HUDEP-2 (cell line): ENCODE measurements at regions not wholly inside any gene's neighbourhood (a gene's known extent, or its start where the extent isn't known, plus 50 kb on each side); places are given as distances from the start of the nearest gene placed in this dataset.
"Not testable (repeated sequence)": the region's sequence is repeated elsewhere in the genome, so short reads cannot be mapped to it uniquely, and the experiment has no call there.

Source experiments
- DNase-seq, 76 experiments: peaks; one replicate each; lab custom pipeline; 2025; ENCODE audit not compliant: unreplicated experiment in 76 of 76; lab: John Stamatoyannopoulos, UW

- DNase-seq, result no peak
Observed at GRCh38 chr3:117837391-117837790, 1127.8 kb downstream of the TUSC7 start.

- no peak for DNase-seq
Observed at GRCh38 chr3:117842086-117842485, 1132.5 kb downstream of the TUSC7 start.

- DNase-seq, result no peak
Observed at GRCh38 chr3:117843356-117843755, 1133.8 kb downstream of the TUSC7 start.

- DNase-seq, result no peak
Observed at GRCh38 chr3:117844676-117845075, 1135.1 kb downstream of the TUSC7 start.

GRCh38 chr3:117846238-117846637 lies 1136.7 kb downstream of the TUSC7 start:
- no peak for DNase-seq

DNA sequence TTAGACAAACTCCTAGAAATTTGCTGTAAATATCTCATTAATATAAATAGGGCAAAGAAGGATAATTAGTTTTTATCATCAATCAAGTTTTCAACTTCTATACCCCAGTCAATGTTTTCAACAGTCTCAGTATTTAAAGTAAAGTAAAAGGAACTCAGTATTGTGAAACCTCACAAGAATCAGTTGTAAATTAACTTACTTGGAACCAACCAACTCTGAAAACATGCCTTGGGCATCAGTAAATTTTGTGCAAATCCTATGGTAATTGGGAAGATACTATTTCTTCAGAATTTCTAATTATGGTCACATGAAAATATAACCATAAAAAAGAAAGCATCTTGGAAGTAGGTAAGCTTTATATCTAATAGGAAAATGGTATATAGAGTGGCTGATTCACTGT lies 1139.0 kb downstream of the TUSC7 start:
- no peak for DNase-seq

- no peak for DNase-seq
Observed at GRCh38 chr3:117853923-117854668, 1144.5 kb downstream of the TUSC7 start.

GRCh38 chr3:117856354-117856753 lies 1146.8 kb downstream of the TUSC7 start:
- DNase-seq, result peak in 2 of 76 experiments; percentile 3

DNA sequence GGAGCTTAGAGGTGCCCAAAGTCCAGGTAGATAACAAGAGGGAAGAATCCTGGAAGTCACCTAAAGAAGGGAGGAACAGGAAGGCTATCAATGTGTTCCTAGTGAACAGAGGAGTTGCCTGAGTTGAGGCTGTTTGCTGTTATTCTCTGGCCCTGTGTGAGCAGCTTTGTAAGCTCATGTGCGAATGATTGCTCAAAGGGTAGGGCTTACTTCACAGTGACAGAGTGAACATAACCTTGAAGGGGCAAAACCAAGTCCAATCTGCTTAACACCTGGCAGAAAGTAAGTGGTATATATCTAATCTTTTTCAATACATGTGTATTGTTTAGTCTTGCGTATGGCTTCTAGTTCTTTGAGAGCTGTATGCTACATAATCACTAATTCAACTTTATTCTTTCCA lies 1153.6 kb downstream of the TUSC7 start:
- DNase-seq, result no peak

DNA sequence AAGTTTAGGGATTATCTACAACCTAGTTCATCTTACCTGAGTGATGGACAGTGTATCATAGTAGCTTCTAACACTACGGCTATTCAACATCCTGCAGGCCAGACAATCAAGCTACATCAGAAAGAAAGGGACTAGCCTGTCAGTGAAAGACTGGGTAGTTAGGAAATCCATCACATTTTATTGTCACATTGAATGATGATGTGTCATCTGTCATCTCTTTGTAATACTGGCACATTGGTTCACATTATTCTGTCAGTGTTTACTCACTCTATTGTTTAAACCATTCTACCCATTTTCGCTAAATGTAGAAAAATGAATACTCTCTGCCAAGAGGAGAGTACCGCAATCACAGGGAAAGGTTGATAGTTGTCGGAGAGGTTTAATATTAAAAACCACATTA lies 1155.8 kb downstream of the TUSC7 start:
- DNase-seq, result no peak

GRCh38 chr3:117868766-117869165 lies 1159.2 kb downstream of the TUSC7 start:
- DNase-seq, result no peak

- no peak for DNase-seq
Observed at GRCh38 chr3:117871934-117872333, 1162.4 kb downstream of the TUSC7 start.

GRCh38 chr3:117872594-117873248 lies 1161.9 kb downstream of the IGSF11 start:
- DNase-seq, result not testable (repeated sequence)

DNA sequence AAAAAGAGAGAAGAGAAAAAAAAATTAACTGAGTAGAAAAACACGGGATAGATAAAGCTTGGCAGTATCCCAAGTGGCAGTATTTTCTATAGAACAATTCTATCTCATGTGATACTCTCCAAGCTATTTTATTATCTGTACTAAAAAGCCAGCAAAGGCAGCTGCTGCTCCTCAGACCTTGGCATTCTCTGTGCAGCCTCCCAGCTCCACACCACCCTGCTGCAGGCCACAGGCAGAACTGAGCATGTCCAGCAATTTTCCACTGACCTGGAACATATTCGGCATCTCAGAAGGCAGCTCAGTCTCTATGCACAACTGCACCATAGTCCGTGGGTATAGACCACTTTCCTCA lies 1161.4 kb downstream of the IGSF11 start:
- DNase-seq, result no peak

GRCh38 chr3:117874028-117874690 lies 1160.5 kb downstream of the IGSF11 start:
- DNase-seq, result no peak

DNA sequence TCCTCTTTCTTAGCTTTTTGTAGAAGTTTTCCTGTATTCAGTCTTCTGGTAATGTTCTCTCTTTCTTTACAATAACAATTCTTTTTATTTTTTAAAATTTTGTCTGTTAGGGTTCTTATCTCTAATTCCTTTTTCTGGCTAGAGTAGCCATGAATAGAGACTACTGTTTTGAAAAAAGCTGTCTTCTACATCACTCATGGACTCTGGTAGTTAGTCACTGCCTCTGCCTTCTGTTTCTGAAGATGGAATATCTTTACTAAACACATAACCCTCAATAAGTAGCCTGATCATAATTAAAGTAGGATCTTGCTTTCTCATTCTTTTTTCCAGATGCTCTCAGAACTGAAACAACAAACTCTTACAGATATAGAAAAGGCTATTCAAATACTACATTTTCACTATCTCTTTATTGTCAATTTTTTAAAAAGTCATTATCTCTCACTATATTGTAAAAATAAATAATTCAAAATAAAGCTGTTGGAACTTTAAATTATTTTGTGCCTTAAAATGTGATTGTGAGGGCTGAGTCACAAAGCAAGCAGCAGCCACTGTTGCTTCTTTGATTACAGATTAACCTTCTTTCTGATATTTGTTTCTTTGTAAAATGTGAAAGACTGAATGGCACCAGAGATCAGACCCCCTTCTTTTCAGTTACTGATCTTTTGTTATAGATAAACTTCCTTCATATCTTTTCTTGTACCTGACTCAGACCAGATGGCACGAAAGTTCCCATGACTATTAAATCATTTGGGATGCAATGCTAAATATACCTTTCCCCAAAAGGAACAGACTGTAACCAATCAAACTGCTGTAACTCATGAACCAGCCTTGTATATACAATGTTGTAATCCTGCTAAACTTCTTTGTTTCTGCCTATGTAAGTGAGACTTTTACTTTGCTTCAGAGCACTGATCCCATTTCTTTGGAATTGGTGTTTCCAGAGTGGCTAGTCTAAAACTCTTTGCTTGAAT lies 1159.5 kb downstream of the IGSF11 start:
- no peak for DNase-seq

GRCh38 chr3:117875887-117876286 lies 1158.8 kb downstream of the IGSF11 start:
- DNase-seq, result no peak

DNA sequence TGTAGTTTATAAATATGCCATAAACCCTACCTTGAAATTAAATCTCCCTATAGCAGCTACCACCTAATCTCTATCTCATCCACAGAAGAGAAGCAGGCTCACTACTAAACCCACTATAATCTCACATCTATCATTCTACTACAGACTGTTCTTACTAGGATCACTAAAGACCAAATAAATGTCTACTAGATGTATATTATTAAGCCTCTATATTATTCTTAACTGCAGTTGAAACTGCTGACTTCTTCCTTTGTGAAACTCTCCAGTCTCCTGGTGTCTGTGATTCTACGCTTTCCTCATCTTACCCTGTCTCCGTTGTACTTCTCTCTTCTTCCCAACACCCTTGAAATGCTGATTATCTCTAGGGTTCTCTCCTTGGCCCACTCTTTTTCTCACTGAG lies 1154.0 kb downstream of the IGSF11 start:
- no peak for DNase-seq

DNA sequence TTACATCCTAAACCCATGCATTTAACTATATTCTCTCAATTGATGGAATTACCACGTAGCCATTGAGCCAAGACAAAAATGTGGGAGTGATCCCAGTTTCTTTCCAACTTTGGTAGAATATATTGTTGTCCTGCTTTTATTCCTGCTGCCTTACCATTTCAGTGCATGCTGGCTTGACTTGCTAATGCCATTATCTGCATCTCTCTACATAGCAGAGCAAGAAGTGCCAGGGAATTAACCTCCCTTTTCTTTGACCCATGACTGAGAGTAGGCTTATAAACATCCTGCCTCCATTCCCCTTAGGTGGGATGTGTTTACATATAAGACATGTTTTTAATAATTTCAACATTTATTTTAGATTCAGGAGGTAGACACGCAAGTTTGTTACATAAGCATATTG lies 1153.4 kb downstream of the IGSF11 start:
- DNase-seq, result no peak

DNA sequence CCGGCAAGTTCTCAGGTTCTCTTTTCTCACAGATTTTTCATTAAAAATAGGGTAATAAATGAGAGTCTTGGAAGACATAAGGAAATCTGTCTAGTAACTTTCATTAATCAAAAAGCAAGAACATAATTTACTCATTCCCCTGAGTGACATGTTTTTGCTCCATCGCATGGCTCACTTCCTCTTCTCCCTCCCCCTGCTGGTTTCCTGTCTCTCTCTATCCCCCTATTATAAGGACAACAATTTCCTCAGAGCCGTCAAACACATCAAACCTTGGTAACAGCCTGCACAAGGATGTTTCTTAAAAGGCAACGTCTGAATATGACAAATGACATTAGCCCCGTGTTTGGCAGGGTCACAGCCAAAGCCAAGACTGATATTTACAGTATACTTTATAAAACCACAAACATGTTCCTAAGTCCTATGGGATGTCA lies 1149.6 kb downstream of the IGSF11 start:
- no peak for DNase-seq

GRCh38 chr3:117886147-117886546 lies 1148.5 kb downstream of the IGSF11 start:
- no peak for DNase-seq
